Activated CD4-positive, alpha-beta T cell treated with anti-CD3 and anti-CD28 coated beads, Interleukin-2, amount 50 U/mL, for 24 hours (primary cell): ENCODE measurements at regions not wholly inside any gene's neighbourhood (a gene's known extent, or its start where the extent isn't known, plus 50 kb on each side); places are given as distances from the start of the nearest gene placed in this dataset.

ENCODE experiments used
- DNase-seq, 2 donors: peaks; one replicate each; pipeline ENCODE4 v3.0.0-alpha.2; 2020; ENCODE audit warnings: low read depth in 1 of 2, low spot score in 1 of 2

- no peak for DNase-seq
These were observed 69.6 kb upstream of the MACF1 start for GRCh38 chr1:39134768-39135333.

DNA sequence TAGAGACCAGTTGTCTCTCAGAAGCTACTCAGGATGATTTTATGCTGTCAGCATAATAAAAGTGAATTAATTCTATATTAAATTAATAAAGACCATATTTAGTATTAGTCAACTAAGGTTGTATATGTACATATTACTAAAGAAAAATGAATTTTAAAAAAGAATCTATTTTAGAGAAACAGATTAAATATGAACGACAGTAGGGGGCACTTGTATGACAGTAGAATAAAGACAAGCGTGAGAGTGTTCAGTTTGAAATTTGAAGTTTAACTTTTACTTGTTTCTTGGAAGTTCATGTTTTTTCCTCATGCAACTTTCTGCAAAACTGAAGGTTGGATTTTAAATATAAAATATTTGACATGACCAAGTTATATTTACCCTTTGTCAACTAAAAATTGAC lies 67.9 kb upstream of the MACF1 start:
- no peak for DNase-seq

- no peak for DNase-seq
These were observed 64.7 kb upstream of the MACF1 start for GRCh38 chr1:39139723-39140360.

- DNase-seq = no peak
These were observed 62.6 kb upstream of the MACF1 start for GRCh38 chr1:39141925-39142324.

DNA sequence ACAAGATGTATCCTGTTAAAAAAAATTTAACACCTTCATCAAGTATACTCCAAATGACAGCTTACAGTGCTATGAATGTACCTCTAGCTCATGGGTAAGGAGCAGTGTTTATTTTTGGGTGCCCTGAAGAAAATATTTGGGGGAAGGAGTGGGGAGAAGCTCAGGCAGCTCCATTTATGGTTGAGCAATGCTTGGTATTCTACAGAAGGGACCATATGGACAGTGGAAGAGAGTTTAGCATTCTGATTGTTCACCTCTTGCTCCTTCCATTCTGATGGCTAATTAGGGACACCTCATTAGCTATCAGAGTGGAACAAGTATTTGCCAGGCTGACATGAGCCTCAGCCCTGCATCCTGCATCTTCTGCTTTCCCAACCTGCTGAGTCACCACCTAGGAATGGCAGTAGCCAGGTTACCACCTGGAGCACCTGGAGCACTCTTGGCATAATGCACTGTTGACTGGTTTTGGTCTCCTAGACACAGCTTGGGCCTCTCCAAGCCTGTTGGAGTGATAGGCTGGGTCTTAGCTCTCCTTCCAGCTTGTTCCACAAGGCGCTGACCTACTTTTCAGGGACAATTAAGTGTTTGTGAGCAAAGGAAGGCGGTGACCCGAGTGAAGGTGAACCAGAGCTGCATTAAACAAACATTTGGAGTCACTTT lies 62.0 kb upstream of the MACF1 start:
- DNase-seq = no peak

DNA sequence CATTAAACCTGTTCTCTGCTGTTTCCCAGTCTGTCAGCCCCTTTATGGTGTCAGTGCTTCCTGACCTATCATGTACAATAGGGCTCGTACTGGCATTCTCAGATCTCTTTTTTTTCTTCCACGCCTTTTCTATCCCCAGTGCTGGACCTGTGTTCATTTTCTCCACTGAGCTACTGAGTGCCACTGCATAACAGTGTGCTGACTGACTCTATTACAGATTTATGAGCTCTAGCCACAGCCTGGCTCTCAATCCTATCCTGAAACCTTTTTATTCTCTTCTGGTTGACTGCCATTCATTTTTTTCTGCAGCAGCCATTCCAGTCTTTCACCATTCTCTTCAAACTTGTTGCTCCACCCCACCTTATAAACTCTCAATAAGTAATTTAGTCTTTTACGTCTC lies 59.6 kb upstream of the MACF1 start:
- no peak for DNase-seq

DNA sequence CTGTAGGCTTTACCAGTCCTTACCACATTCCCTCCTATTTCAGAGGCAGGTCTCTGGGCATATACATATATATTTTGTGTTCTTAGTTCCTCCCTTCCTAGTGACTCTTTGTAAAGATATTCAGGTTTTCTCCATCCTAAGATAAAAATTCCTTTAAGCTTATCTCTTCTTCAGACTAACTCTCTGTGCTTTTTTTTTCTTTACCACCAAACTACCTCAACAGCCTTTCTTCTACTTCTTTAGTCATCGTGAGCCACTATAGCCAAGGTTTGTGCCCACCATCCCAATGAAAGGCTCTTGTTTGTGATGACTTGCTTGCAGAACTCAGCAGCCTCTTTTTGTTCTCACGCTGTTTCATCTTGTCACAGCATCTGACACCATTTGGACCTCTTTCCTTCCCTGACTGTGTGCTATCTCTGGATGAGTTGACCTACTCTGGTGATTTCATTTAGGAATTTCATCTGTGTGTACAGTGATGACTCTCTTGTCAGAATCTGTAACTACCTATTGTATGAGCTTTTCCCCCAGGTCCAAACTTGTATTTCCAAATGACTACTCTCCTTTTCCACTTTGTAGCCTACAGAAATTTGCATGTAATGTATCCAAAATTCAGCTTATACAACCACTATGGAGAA lies 59.0 kb upstream of the MACF1 start:
- DNase-seq = no peak

DNA sequence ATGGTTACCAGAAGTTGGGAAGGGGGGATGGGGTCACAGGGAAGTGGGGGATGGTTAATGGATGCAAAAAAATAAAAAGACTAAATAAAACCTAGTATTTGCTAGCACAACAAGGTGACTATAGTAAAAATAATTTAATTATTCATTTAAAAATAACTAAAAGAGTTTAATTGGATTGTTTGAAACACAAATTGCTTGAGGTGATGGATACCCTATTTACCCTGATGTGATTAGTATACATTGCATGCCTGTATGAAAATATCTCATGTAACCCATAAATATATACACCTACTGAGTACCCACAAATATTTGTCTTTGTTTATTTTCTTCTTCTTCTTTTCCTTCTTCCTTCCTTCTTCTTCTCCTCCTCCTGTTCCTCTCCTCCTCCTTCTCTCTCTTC lies 57.8 kb upstream of the MACF1 start:
- DNase-seq = no peak

DNA sequence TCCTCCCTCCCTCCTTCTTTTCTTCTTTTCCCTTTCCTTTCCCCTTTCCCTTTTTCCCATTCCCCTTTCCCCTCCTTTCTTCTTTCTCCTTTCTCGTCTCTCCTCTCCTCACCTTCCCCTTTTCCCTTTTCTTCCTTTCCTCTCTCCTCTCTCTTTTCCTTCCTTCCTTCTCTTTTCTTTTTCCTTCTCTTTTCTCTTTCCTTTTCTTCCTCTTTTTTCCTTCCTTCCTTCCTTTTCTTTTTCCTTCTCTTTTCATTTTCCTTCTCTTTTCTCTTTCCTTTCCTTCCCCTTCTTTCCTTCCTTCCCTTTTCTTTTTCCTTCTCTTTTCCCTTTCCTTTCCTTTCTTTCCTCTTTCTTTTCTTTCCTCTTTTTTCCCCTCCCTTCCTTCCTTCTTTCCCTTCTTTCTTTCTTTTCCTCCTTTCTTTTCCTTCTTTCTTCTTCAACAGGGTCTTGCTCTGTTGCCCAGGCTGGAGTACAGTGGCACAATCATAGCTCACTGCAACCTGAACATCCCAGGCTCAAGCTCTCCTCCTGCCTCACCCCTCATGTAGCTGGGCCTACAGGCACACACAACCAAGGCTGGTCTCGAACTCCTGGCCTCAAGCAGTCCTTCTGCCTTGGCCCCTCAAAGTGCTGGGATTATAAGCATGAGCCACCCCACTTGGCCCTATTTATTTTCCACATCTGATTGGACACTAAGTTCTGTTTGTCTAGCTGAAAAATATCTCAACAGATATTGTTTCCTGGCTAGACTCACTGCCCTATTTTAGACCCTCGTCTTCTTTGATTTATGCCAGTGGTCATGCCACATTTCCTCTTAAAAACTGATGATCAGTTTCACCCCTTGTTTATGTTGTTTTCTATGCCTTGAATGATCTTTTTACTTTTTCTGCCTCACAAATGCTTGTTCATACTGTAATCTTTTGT lies 57.1 kb upstream of the MACF1 start:
- DNase-seq = no peak

DNA sequence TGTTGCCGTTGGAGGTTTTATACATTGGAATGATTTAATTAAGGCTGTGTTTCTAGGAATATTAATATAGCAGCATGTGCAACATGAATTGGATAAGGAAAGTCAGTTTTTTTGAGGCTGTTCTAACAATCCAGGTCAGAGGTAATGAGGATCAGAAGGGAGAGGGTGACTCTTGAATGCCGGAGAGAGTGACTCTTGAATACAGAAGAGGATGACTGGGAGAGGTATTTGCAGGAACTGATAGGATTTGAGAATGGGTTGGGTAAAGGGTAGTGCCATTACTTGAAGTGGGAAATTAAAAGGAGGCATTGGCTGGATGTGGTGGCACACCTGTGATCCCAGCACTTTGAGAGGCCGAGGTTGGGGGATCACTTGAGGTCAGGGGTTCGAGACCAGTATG lies 55.6 kb upstream of the MACF1 start:
- DNase-seq = no peak

GRCh38 chr1:39149509-39149908 lies 55.0 kb upstream of the MACF1 start:
- DNase-seq = no peak

DNA sequence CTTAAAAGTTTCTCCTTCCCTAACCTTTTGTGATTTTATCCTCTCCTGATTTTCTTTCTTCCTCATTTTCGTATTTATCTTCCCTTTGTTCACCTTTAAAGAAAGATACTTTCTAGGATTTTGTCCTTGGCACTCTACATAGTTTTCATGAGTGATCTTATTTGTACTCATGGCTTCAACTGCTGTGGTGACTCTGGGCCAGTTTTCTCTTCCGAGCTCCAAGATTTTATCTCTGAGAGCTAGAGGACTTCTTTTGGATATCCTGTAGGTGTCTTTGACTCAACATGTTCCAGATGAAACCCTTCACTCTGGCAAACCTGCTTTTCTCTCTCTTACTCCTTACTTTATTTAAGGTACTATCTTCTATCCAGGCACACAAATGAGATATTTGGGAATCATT lies 53.7 kb upstream of the MACF1 start:
- DNase-seq = no peak

- no peak for DNase-seq
These were observed 53.2 kb upstream of the MACF1 start for GRCh38 chr1:39151267-39151666.

DNA sequence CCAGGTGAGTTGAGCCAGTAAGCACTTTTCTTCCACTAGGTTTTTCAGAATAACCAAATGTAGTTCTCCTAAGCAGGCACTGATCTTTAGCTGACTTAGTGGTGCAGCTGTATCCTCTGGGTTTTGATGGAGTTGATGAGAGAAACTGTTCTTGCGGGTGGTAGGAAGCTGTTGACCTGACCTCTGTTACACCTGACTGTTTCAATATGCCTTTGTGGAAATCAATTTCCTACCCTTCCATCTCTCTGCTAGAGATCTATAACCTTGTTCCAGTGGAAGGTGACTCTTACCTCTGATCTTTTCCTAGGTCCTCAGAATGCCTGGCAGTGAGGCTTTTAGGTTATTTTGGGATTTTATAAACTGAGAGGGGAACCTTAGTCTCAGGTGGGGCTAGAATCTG lies 51.6 kb upstream of the MACF1 start:
- DNase-seq = no peak

DNA sequence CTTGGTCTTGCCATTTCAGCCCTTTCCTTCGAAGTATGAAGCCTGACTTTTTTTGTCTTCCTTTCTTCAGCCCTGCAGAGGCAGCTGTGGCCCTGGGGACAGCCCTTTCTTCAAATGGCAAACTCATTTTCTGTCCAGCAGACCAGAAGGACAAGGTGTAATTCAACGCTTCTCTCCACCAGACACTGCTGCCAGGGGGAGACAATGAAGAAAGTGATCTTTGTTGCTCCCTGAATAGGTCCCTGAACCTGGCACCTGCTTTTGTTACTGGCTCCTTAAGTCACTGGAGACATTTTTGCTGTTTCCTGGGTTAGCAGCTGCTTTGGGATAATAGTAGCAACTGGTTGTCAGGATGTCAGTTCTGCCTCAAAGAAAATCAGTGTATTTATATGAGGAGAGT lies 50.8 kb upstream of the MACF1 start:
- DNase-seq = no peak

- DNase-seq = no peak
These were observed 49.7 kb upstream of the MACF1 start for GRCh38 chr1:39154553-39155421.
